Psoas muscle (tissue), 7 donors: ENCODE measurements at regions not wholly inside any gene's neighbourhood (a gene's known extent, or its start where the extent isn't known, plus 50 kb on each side); places are given as distances from the start of the nearest gene placed in this dataset.

ENCODE experiments used
- ATAC-seq, 4 donors: fragments of 200-7000 bp; cut with Tn5 transposase; one replicate each; pipeline ENCODE4 v1.9.1; 2020; ENCODE audit warnings: moderate library complexity in 3 of 4, mild to moderate bottlenecking in 2 of 4
- DNase-seq, 2 donors: peaks; one replicate each; pipeline ENCODE4 v3.0.0-alpha.2; 2020
- H3K27ac ChIP-seq: fragments of 200-600 bp; one replicate; pipeline ENCODE4 v1.8.0; 2022
- H3K27me3 ChIP-seq, 3 donors: fragments of 200-600 bp in 1 of 3; one replicate each; pipeline versions ENCODE4 v1.6.1 to v1.8.0; 2013 to 2022; ENCODE audit warnings: low read length in 2 of 3, mild to moderate bottlenecking in 2 of 3, moderate library complexity in 1 of 3; ENCODE audit not compliant: insufficient read depth in 3 of 3
- H3K36me3 ChIP-seq, 2 donors: fragments of 200-600 bp in 1 of 2; one replicate each; pipeline versions ENCODE4 v1.6.1 to v1.8.0; 2013 to 2022; ENCODE audit warnings: low read depth in 1 of 2, mild to moderate bottlenecking in 1 of 2, moderate library complexity in 1 of 2; ENCODE audit not compliant: insufficient read depth in 1 of 2
- H3K4me1 ChIP-seq: fragments of 200-600 bp; one replicate; pipeline ENCODE4 v1.8.0; 2022
- H3K4me3 ChIP-seq: fragments of 200-600 bp; one replicate; pipeline ENCODE4 v1.8.0; 2022; ENCODE audit warnings: mild to moderate bottlenecking
- H3K9me3 ChIP-seq: fragments of 200-600 bp; one replicate; pipeline ENCODE4 v1.8.0; 2022
- WGBS, 3 donors: extraction: QIAGEN DNeasy Blood & Tissue Kit; methylation state at CpG; one replicate each; pipeline versions ENCODE4 v1.1.6 to v1.1.7; 2013; 5-methylcytosine and 5-hydroxymethylcytosine counted together
- intact Hi-C, 2 donors: fragments of 100-400 bp; cut with DNase I; formaldehyde crosslinking; loops; one replicate each; pipeline versions ENCODE4 v1.11.0 to v1.14.2; 2022
- TF ChIP-seq, protein P1 (sequence below): fragments of 200-600 bp; IDR thresholded peaks from one replicate; pipeline ENCODE4 v1.8.0; 2022; ENCODE audit warnings: antibody characterized with exemption
- donor health status: healthy with polysubstance abuse.
- donor health status: DM: no; HTN: no; CAD: no; lungs with moderate emphysema.
- donor health status: Bipolar disorder and iron deficiency.
- donor health status: healthy.
- donor health status: DM: yes; HTN: yes; CAD: no.
- donor health status: DM: no; HTN: no; CAD: no.
- donor health status: DM: yes; HTN: yes; CAD: no.

DNA sequence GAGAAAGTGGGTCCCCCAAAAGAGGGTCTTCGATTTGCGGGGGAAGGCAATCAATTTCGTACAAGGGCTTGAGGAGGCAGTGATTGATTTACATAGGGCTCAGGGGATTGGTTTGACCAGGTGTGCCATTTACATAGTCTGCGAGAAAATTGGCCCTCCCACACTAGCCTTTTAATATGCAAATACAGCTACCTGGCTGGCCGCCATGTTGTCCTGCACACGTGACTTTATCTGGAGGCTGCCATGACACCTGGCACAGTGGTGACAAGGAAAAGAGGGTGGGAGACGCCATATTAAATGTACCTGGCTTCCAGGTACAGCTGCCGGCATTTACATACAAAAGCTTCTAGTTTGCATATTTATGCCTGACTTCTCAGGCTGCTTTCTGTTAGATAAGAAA is 1577.2 kb upstream of the LRRTM3 start:
- no peaks in the 10 kb centered on the region for H3K4me1 ChIP-seq
- ATAC-seq, result no peak

GRCh38 chr10:65350611-65351010 is 1575.2 kb upstream of the LRRTM3 start:
- TF ChIP-seq, protein P1, sequence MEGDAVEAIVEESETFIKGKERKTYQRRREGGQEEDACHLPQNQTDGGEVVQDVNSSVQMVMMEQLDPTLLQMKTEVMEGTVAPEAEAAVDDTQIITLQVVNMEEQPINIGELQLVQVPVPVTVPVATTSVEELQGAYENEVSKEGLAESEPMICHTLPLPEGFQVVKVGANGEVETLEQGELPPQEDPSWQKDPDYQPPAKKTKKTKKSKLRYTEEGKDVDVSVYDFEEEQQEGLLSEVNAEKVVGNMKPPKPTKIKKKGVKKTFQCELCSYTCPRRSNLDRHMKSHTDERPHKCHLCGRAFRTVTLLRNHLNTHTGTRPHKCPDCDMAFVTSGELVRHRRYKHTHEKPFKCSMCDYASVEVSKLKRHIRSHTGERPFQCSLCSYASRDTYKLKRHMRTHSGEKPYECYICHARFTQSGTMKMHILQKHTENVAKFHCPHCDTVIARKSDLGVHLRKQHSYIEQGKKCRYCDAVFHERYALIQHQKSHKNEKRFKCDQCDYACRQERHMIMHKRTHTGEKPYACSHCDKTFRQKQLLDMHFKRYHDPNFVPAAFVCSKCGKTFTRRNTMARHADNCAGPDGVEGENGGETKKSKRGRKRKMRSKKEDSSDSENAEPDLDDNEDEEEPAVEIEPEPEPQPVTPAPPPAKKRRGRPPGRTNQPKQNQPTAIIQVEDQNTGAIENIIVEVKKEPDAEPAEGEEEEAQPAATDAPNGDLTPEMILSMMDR, result no peak
- H3K27ac ChIP-seq, result no peak overlapping the region
- H3K36me3 ChIP-seq, result no peaks in the 10 kb centered on the region
- intact Hi-C loops, result no loop called here
- H3K27me3 ChIP-seq, result no peaks in the 10 kb centered on the region
- H3K4me3 ChIP-seq, result no peak overlapping the region
- no peaks in the 10 kb centered on the region for H3K9me3 ChIP-seq
- DNase-seq (no peak), ATAC-seq (no peak)
- no peaks in the 10 kb centered on the region for H3K4me1 ChIP-seq
- WGBS, 3 donors, result 34 to 39% (median 34%) methylated on average over 3 of the region's 3 CpGs

More for the DNA sequence above, 1577.2 kb upstream of the LRRTM3 start:
- TF ChIP-seq, protein P1, result no peak
- intact Hi-C loops, result no loop called here
- Histone ChIP-seq H3K27me3 (no peaks in the 10 kb centered on the region), H3K4me3 (no peak overlapping the region), H3K27ac (no peak overlapping the region), H3K36me3 (no peaks in the 10 kb centered on the region), H3K9me3 (no peaks in the 10 kb centered on the region)
- WGBS, 3 donors, result 87 to 92% (median 91%) methylated on average over 8 of the region's 8 CpGs
- no peak for DNase-seq

- Histone ChIP-seq H3K36me3 (no peaks in the 10 kb centered on the region), H3K27ac (no peak overlapping the region), H3K9me3 (no peaks in the 10 kb centered on the region), H3K4me3 (no peak overlapping the region), H3K4me1 (no peaks in the 10 kb centered on the region), H3K27me3 (no peaks in the 10 kb centered on the region)
- TF ChIP-seq, protein P1, result no peak
- intact Hi-C loops, result no loop called here
- DNase-seq (no peak), ATAC-seq (no peak)
- WGBS, 3 donors, result 66 to 86% (median 84%) methylated on average over 2 of the region's 2 CpGs
These were observed 1570.6 kb upstream of the LRRTM3 start for GRCh38 chr10:65355141-65355680.

GRCh38 chr10:65358565-65358964 is 1567.3 kb upstream of the LRRTM3 start:
- H3K27ac ChIP-seq, result no peak overlapping the region
- ATAC-seq, result no peak
- TF ChIP-seq, protein P1, result no peak
- 34 to 67% (median 48%) methylated on average over 1 of the region's 1 CpG for WGBS, 3 donors
- no peaks in the 10 kb centered on the region for H3K9me3 ChIP-seq
- no peaks in the 10 kb centered on the region for H3K36me3 ChIP-seq
- no peak for DNase-seq
- no peaks in the 10 kb centered on the region for H3K4me1 ChIP-seq
- H3K4me3 ChIP-seq, result no peak overlapping the region
- H3K27me3 ChIP-seq, result no peaks in the 10 kb centered on the region
- intact Hi-C loops, result no loop called here

DNA sequence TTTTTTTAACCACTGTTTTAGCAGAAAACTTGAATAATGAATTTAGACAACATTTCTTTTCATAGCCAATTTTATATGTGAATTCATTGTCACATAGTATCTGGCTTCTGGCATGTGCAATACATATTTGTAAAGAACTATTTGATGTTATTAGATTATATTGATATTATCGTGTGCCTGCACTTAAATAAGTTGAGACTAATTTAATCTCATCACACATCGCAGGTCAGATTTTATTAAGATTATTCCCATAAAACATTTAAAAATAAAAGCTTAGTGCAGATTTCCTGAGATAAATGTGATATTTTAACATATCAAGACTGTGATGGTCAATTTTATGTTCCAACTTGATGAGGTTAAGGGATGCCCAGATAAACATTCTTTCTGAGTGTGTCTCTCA is 1565.3 kb upstream of the LRRTM3 start:
- TF ChIP-seq, protein P1, result no peak
- Histone ChIP-seq H3K27ac (no peak overlapping the region), H3K27me3 (no peaks in the 10 kb centered on the region), H3K4me3 (no peak overlapping the region), H3K9me3 (no peaks in the 10 kb centered on the region), H3K4me1 (no peaks in the 10 kb centered on the region), H3K36me3 (no peaks in the 10 kb centered on the region)
- intact Hi-C loops, result no loop called here
- WGBS, 3 donors, result 85 to 94% (median 89%) methylated on average over 2 of the region's 2 CpGs
- DNase-seq, result no peak
- ATAC-seq, result no peak
